ENCODE measurements at regions not wholly inside any gene's neighbourhood (a gene's known extent, or its start where the extent isn't known, plus 50 kb on each side); places are given as distances from the start of the nearest gene placed in this dataset.

GRCh38 chr18:40055262-40055661 is 1899.8 kb upstream of the PIK3C3 start:
- TF ChIP-seq CTCF (IDR thresholded peaks at IDR 0.05; ENCODE audit: low read depth, low read length) (no peak), POLR2A (IDR thresholded peaks at IDR 0.05; ENCODE audit: extremely low read depth, insufficient read length) (no peak)
